Endothelial cell of umbilical vein (primary cell): ENCODE measurements at regions not wholly inside any gene's neighbourhood (a gene's known extent, or its start where the extent isn't known, plus 50 kb on each side); places are given as distances from the start of the nearest gene placed in this dataset.

Experiments used
- BruUV-seq: library from RNA; stranded (reverse); fragments of 400-500 nt; replicated peaks from 2 replicates; lab custom pipeline; 2021; lab: Mats Ljungman, UMichigan
- CTCF ChIA-PET: fragments of 300-600, 350-600 bp; sonication (Branson Sonifier 250); formaldehyde crosslinking; loops from one replicate; lab custom pipeline; 2021; ENCODE audit warnings: antibody characterized with exemption, inconsistent platforms; lab: Charles Lee
- POLR2A ChIA-PET: fragments of 300-600, 350-600 bp; sonication (Branson Sonifier 250); formaldehyde crosslinking; loops from one replicate; lab custom pipeline; 2021; ENCODE audit warnings: antibody characterized with exemption, inconsistent platforms; lab: Charles Lee
- DNase-seq: peaks from one replicate; pipeline ENCODE4 v3.0.0-alpha.2; 2011; ENCODE audit warnings: low read depth, low spot score
- FAIRE-seq: peaks from 2 replicates; lab custom pipeline; 2011; peaks lifted over from hg19 to GRCh38; lab: Jason Lieb, UNC
- H2AFZ ChIP-seq: 2 replicates; pipeline ENCODE4 v1.6.0; 2012; ENCODE audit warnings: low read depth, low read length, control low read depth, inconsistent platforms
- H3K27ac ChIP-seq: 2 replicates; pipeline ENCODE4 v1.5.1; 2011; ENCODE audit warnings: low read depth, mild to moderate bottlenecking, control low read depth, low read length, moderate library complexity; ENCODE audit not compliant: insufficient read depth
- H3K27me3 ChIP-seq, 2 experiments: 2 replicates each; pipeline versions ENCODE4 v1.6.0 to v1.6.1; 2011; ENCODE audit warnings: low read length in 2 of 2, mixed read lengths in 1 of 2; ENCODE audit not compliant: control insufficient read depth in 2 of 2, insufficient read depth in 2 of 2
- H3K36me3 ChIP-seq, 2 experiments: 2 replicates in 1 of 2; 3 replicates in 1 of 2; pipeline ENCODE4 v1.5.1; 2011; ENCODE audit warnings: low read length in 2 of 2, mild to moderate bottlenecking in 1 of 2, moderate library complexity in 1 of 2; ENCODE audit not compliant: control insufficient read depth in 2 of 2, insufficient read depth in 2 of 2; ENCODE audit errors: extremely low read depth in 1 of 2
- H3K4me1 ChIP-seq: 3 replicates; pipeline ENCODE4 v1.5.1; 2011; ENCODE audit warnings: mild to moderate bottlenecking, low read length; ENCODE audit not compliant: control insufficient read depth, insufficient read depth; ENCODE audit errors: extremely low read depth
- H3K4me2 ChIP-seq: 2 replicates; pipeline ENCODE4 v1.6.1; 2011; ENCODE audit warnings: low read length, control low read depth, mixed read lengths; ENCODE audit not compliant: insufficient read depth
- H3K4me3 ChIP-seq, 3 experiments: fragments of 200-600 bp in 1 of 3; sonication (generic), shearing (Covaris generic) in 1 of 3; replicated peaks in 1 of 3; 2 replicates each; pipeline ENCODE4 v1.5.1; 2011 to 2016; ENCODE audit warnings: control low read depth in 3 of 3, low read length in 3 of 3, mild to moderate bottlenecking in 2 of 3, inconsistent platforms in 1 of 3, low read depth in 1 of 3, moderate library complexity in 1 of 3; ENCODE audit not compliant: insufficient read depth in 1 of 3
- H3K79me2 ChIP-seq: 2 replicates; pipeline ENCODE4 v1.6.0; 2012; ENCODE audit warnings: low read length, inconsistent platforms; ENCODE audit not compliant: control insufficient read depth, insufficient read depth
- H3K9ac ChIP-seq: replicated peaks from 2 replicates; pipeline ENCODE3; 2011; ENCODE audit warnings: low read length, control low read depth; ENCODE audit not compliant: insufficient read depth; ENCODE audit errors: extremely low read depth
- H3K9me1 ChIP-seq: replicated peaks from 3 replicates; pipeline ENCODE4 v1.6.0; 2011; ENCODE audit warnings: mild to moderate bottlenecking, low read length; ENCODE audit not compliant: control insufficient read depth, insufficient read depth; ENCODE audit errors: extremely low read depth
- H3K9me3 ChIP-seq: replicated peaks from 2 replicates; pipeline ENCODE4 v1.5.1; 2012; ENCODE audit warnings: low read length, inconsistent platforms; ENCODE audit not compliant: control insufficient read depth, insufficient read depth
- H4K20me1 ChIP-seq: replicated peaks from 2 replicates; pipeline ENCODE3; 2011; ENCODE audit warnings: mild to moderate bottlenecking, low read length; ENCODE audit not compliant: control insufficient read depth, insufficient read depth; ENCODE audit errors: extremely low read depth
- CTCF ChIP-seq, 2 donors: IDR thresholded peaks; 1 replicate in 1 of 2; 2 replicates in 1 of 2; pipeline ENCODE4 v1.5.1; 2011; ENCODE audit warnings: low read length in 2 of 2, mild to moderate bottlenecking in 2 of 2, moderate library complexity in 2 of 2, control low read depth in 1 of 2, inconsistent platforms in 1 of 2, low read depth in 1 of 2; ENCODE audit not compliant: insufficient read depth in 1 of 2; ENCODE audit errors: extremely low read depth in 1 of 2
- EZH2 ChIP-seq: IDR thresholded peaks from 2 replicates; pipeline ENCODE4 v1.6.1; 2012; ENCODE audit warnings: borderline replicate concordance, low read depth, mild to moderate bottlenecking, moderate library complexity, low read length, inconsistent platforms; ENCODE audit not compliant: severe bottlenecking
- FOS ChIP-seq: IDR thresholded peaks from 2 replicates; pipeline ENCODE4 v1.6.1; 2011; ENCODE audit warnings: mild to moderate bottlenecking, low read length, moderate library complexity, borderline replicate concordance; ENCODE audit not compliant: insufficient read depth
- GATA2 ChIP-seq: IDR thresholded peaks from 2 replicates; pipeline ENCODE4 v1.7.0; 2011; ENCODE audit warnings: low read depth, mild to moderate bottlenecking, moderate library complexity, mixed read lengths, low read length; ENCODE audit not compliant: insufficient read length, insufficient read depth
- JUN ChIP-seq: IDR thresholded peaks from 2 replicates; pipeline ENCODE4 v1.6.1; 2011; ENCODE audit warnings: borderline replicate concordance, low read depth; ENCODE audit not compliant: insufficient read length, insufficient read depth
- MYC ChIP-seq: IDR thresholded peaks from one replicate; pipeline ENCODE4 v1.6.1; 2011; ENCODE audit warnings: mild to moderate bottlenecking, low read depth, low read length
- POLR2A ChIP-seq: IDR thresholded peaks from 2 replicates; pipeline ENCODE4 v1.6.1; 2012; ENCODE audit warnings: low read depth, mild to moderate bottlenecking, control low read depth, low read length
- POLR2AphosphoS5 ChIP-seq: IDR thresholded peaks from 2 replicates; pipeline ENCODE4 v1.6.1; 2012; ENCODE audit warnings: low read depth, mild to moderate bottlenecking, control low read depth, low read length, moderate library complexity; ENCODE audit not compliant: insufficient read depth
- dilution Hi-C: fragments of 300-500 bp; cut with MboI; formaldehyde crosslinking; loops from one replicate; pipeline ENCODE4 v1.15.0; 2019; ENCODE audit warnings: low sequenced_read_pairs; ENCODE audit not compliant: extremely low pct_ligation_motif_present
- intact Hi-C: fragments of 100-400 bp; cut with micrococcal nuclease; formaldehyde crosslinking; loops from one replicate; pipeline ENCODE4 v1.10.0; 2022
- TF ChIP-seq, protein P1 (sequence below): IDR thresholded peaks from 2 replicates; pipeline ENCODE4 v1.6.1; 2011; ENCODE audit not compliant: insufficient read depth, insufficient read length

DNA sequence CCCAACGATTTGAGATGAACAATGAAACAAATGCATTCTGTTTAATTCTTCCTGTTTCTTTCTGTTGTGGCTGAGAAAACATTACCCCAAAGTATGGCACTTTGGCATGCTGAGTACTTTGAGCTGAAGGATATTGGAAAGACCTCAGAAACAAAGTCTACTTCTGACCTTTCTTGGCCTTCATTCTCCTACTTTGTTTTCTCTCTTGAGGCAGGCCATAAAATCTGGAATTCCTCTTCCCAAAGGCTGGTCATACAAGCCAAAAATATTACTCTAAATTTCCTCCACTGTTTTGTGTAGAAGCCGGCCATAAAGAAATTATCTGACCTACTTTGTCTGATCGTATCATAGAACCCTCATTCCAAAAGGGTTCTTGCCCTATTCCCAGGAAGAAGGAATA, 1048.2 kb downstream of the TECRL start:
- DNase-seq (no peak), FAIRE-seq (no peak)
- no peaks in the 10 kb centered on the region for H3K9me1 ChIP-seq
- H3K4me3 ChIP-seq = no peak overlapping the region
- H3K4me2 ChIP-seq = no peak overlapping the region
- BruUV-seq = no TSS peak
- no peak overlapping the region for H3K9ac ChIP-seq
- H3K9me3 ChIP-seq = peaks cover 2% of the 10 kb centered on the region
- TF ChIP-seq JUN = no peak
- no peak for TF ChIP-seq POLR2AphosphoS5
- TF ChIP-seq, protein P1, sequence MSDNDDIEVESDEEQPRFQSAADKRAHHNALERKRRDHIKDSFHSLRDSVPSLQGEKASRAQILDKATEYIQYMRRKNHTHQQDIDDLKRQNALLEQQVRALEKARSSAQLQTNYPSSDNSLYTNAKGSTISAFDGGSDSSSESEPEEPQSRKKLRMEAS = no peak
- ChIA-PET POLR2A (no interaction called here), CTCF (no interaction called here)
- intact Hi-C loops = no loop called here
- no peak overlapping the region for H3K27ac ChIP-seq
- H3K27me3 ChIP-seq = no peaks in the 10 kb centered on the region
- no peaks in the 10 kb centered on the region for H3K4me1 ChIP-seq
- H4K20me1 ChIP-seq = no peaks in the 10 kb centered on the region
- no peaks in the 10 kb centered on the region for H3K79me2 ChIP-seq
- dilution Hi-C loops = no loop called here
- H2AFZ ChIP-seq = no peak overlapping the region
- no peaks in the 10 kb centered on the region for H3K36me3 ChIP-seq

- Histone ChIP-seq H3K79me2 (no peaks in the 10 kb centered on the region), H3K9me3 (no peaks in the 10 kb centered on the region), H3K27ac (no peak overlapping the region), H4K20me1 (no peaks in the 10 kb centered on the region), H3K27me3 (no peaks in the 10 kb centered on the region), H3K4me1 (no peaks in the 10 kb centered on the region), H3K9me1 (no peaks in the 10 kb centered on the region), H2AFZ (no peak overlapping the region), H3K4me3 (no peak overlapping the region), H3K9ac (no peak overlapping the region), H3K4me2 (no peak overlapping the region), H3K36me3 (no peaks in the 10 kb centered on the region)
- POLR2A ChIA-PET = no interaction called here
- CTCF ChIA-PET = no interaction called here
- intact Hi-C loops (no loop called here), dilution Hi-C loops (no loop called here)
- FAIRE-seq = no peak
- BruUV-seq = no TSS peak
- no peak for TF ChIP-seq JUN
- no peak for TF ChIP-seq EZH2
- TF ChIP-seq POLR2AphosphoS5 = no peak
- no peak for TF ChIP-seq MYC
- TF ChIP-seq FOS = no peak
- no peak for TF ChIP-seq POLR2A
- no peak for TF ChIP-seq GATA2
- TF ChIP-seq, protein P1 = no peak
- no peak for TF ChIP-seq CTCF (IDR thresholded peaks at IDR 0.05; ENCODE audit: extremely low read depth in 1 of 2, insufficient read depth in 1 of 2, low read depth in 1 of 2, low read length in 2 of 2)
- DNase-seq = no peak
Measured at GRCh38 chr4:63349674-63350025, 1059.6 kb downstream of the TECRL start.
